Heart right ventricle (tissue), 16 donors: ENCODE measurements at regions not wholly inside any gene's neighbourhood (a gene's known extent, or its start where the extent isn't known, plus 50 kb on each side); places are given as distances from the start of the nearest gene placed in this dataset.

Experiments
- ATAC-seq, 8 donors: fragments of 200-7000 bp; cut with Tn5 transposase; one replicate each; pipeline ENCODE4 v1.9.1; 2020; ENCODE audit warnings: mild to moderate bottlenecking in 8 of 8, moderate library complexity in 8 of 8, moderate number of reproducible peaks in 1 of 8
- DNase-seq, 2 donors: peaks; one replicate each; pipeline ENCODE4 v3.0.0-alpha.2; 2020
- H3K27ac ChIP-seq, 10 donors: fragments of 200-600 bp; sonication (generic) in 2 of 10; one replicate each; pipeline versions ENCODE4 v1.5.0 to v1.8.0; 2020 to 2022; ENCODE audit warnings: mild to moderate bottlenecking in 3 of 10
- H3K27me3 ChIP-seq, 7 donors: fragments of 200-600 bp; one replicate each; pipeline ENCODE4 v1.8.0; 2021 to 2022; ENCODE audit warnings: mild to moderate bottlenecking in 2 of 7
- H3K36me3 ChIP-seq, 9 donors: fragments of 200-600 bp; sonication (generic) in 1 of 9; one replicate each; pipeline versions ENCODE4 v1.5.0 to v1.8.0; 2020 to 2022; ENCODE audit warnings: mild to moderate bottlenecking in 2 of 9
- H3K4me1 ChIP-seq, 9 donors: fragments of 200-600 bp; sonication (generic) in 1 of 9; one replicate each; pipeline versions ENCODE4 v1.5.0 to v1.8.0; 2020 to 2022; ENCODE audit warnings: mild to moderate bottlenecking in 4 of 9
- H3K4me3 ChIP-seq, 10 donors: fragments of 200-600 bp; sonication (generic) in 2 of 10; one replicate each; pipeline versions ENCODE4 v1.5.0 to v1.8.0; 2020 to 2022; ENCODE audit warnings: mild to moderate bottlenecking in 7 of 10, moderate library complexity in 2 of 10
- H3K9me3 ChIP-seq, 11 donors: fragments of 200-600 bp in 10 of 11; sonication (generic) in 2 of 11; one replicate each; pipeline versions ENCODE4 v1.5.0 to v1.8.0; 2013 to 2022; ENCODE audit warnings: mild to moderate bottlenecking in 2 of 11, control low read depth in 1 of 11, moderate library complexity in 1 of 11
- CTCF ChIP-seq, 9 donors: fragments of 200-600 bp; sonication (generic) in 2 of 9; IDR thresholded peaks; one replicate each; pipeline versions ENCODE4 v1.5.0 to v1.8.0; 2021 to 2022; ENCODE audit warnings: antibody characterized with exemption in 9 of 9, mild to moderate bottlenecking in 5 of 9, moderate library complexity in 1 of 9
- WGBS, 2 donors: extraction: QIAGEN DNeasy Blood & Tissue Kit; methylation state at CpG; one replicate each; pipeline ENCODE4 v1.1.7; 2013; ENCODE audit warnings: inconsistent platforms in 1 of 2; 5-methylcytosine and 5-hydroxymethylcytosine counted together
- intact Hi-C, 10 donors: fragments of 100-400 bp; cut with DNase I; formaldehyde crosslinking; loops; one replicate each; pipeline versions ENCODE4 v1.11.1 to v1.14.2; 2022
- donor health status: Arrhythmogenic right ventricular cardiomyopathy.
- donor health status: ischemic (EF 13 %, LVEDD 7.1; RV severe dilation, severe dysfunction).
- donor health status: healthy with polysubstance abuse.
- donor health status: DM: no; HTN: yes; CAD: no.
- donor health status: DM: no; HTN: no; CAD: no.
- donor health status: ischemic (EF 25% LVEDD 6.9; RV normal size, moderate dysfunction).
- donor health status: ischemic (EF 25% LVEDD 5.7; RV mildly dilated, moderate dysfunction).
- donor health status: healthy.
- donor health status: DM: yes; HTN: yes; CAD: no.
- donor health status: Ischemic cardiomyopathy.
- donor health status: ischemic (EF 35%, LVEDD 5.7; RV mildly dilated, moderate dysfunction).
- donor health status: nonischemic (EF 11% LVEDD 7.7; RV severe dilation, severe dysfunction).
- donor health status: DM: yes; HTN: yes; CAD: no.
- donor health status: PGD.
- donor health status: ischemic (EF 29% LVEDD 5.4; RV normal size, mild dysfunction).
- donor health status: nonischemic (EF 23%, LVEDD 6.1; RV moderate dilation, normal function).

- DNase-seq (no peak), ATAC-seq (no peak)
- no peak overlapping the region for H3K4me3 ChIP-seq
- peaks cover 0 to 7% (median 0%) of the 10 kb centered on the region in 11 donors for H3K9me3 ChIP-seq
- whole genome bisulfite sequencing, 2 donors: 76 to 80% methylated on average over 3 of the region's 3 CpGs
- peaks cover 0 to 16% (median 6%) of the 10 kb centered on the region in 7 donors for H3K27me3 ChIP-seq
- H3K27ac ChIP-seq: no peak overlapping the region
- no peaks in the 10 kb centered on the region for H3K4me1 ChIP-seq
- no peaks in the 10 kb centered on the region for H3K36me3 ChIP-seq
- intact Hi-C loops: no loop called here
- TF ChIP-seq CTCF (IDR thresholded peaks at IDR 0.05): no peak
Observed at GRCh38 chr2:136433261-136433660, 315.3 kb upstream of the CXCR4 start.

- peaks cover 0 to 35% (median 26%) of the 10 kb centered on the region in 7 donors for H3K27me3 ChIP-seq
- ATAC-seq (no peak), DNase-seq (no peak)
- intact Hi-C loops: loop anchor here in 9 of 10 donors (5.0 to 10.0 kb wide), 6 partner anchors 231 to 1413 kb away; no protein-coding TSS in a partner anchor
- no peak overlapping the region for H3K4me3 ChIP-seq
- no peak for TF ChIP-seq CTCF (IDR thresholded peaks at IDR 0.05)
- H3K9me3 ChIP-seq: no peaks in the 10 kb centered on the region
- peaks cover 0 to 11% (median 7%) of the 10 kb centered on the region in 9 donors for H3K4me1 ChIP-seq
- H3K36me3 ChIP-seq: no peaks in the 10 kb centered on the region
- 57 to 59% methylated on average over 7 of the region's 7 CpGs for WGBS, 2 donors
- H3K27ac ChIP-seq: no peak overlapping the region
Observed at GRCh38 chr2:136424112-136424511, 306.2 kb upstream of the CXCR4 start.

GRCh38 chr2:136423516-136423996 lies 305.6 kb upstream of the CXCR4 start:
- 1 to 2% methylated on average over 27 of the region's 27 CpGs for WGBS, 2 donors
- intact Hi-C loops: loop anchor here in 9 of 10 donors (2.0 to 10.0 kb wide), 8 partner anchors 231 to 1415 kb away; no protein-coding TSS in a partner anchor
- Histone ChIP-seq H3K4me1 (peaks cover 0 to 11% (median 7%) of the 10 kb centered on the region in 9 donors), H3K27ac (no peak overlapping the region), H3K27me3 (peaks cover 0 to 40% (median 28%) of the 10 kb centered on the region in 7 donors), H3K9me3 (no peaks in the 10 kb centered on the region), H3K4me3 (peak overlapping the region in 9 of 10 donors; percentile 6 to 65 (median 45)), H3K36me3 (no peaks in the 10 kb centered on the region)
- DNase-seq (peak; percentile 46 to 73), ATAC-seq (peak; percentile 86 to 95 (median 92))
- TF ChIP-seq CTCF (IDR thresholded peaks at IDR 0.05): peak; percentile 71 to 90 (median 86)

- H3K27ac ChIP-seq: no peak overlapping the region
- no peak overlapping the region for H3K4me3 ChIP-seq
- H3K27me3 ChIP-seq: peaks cover 0 to 43% (median 32%) of the 10 kb centered on the region in 7 donors
- intact Hi-C loops: loop anchor here in 9 of 10 donors (2.0 to 10.0 kb wide), 8 partner anchors 232 to 1416 kb away; no protein-coding TSS in a partner anchor
- H3K36me3 ChIP-seq: no peaks in the 10 kb centered on the region
- ATAC-seq: no peak
- DNase-seq: no peak
- 64 to 71% methylated on average over 2 of the region's 2 CpGs for WGBS, 2 donors
- no peaks in the 10 kb centered on the region for H3K9me3 ChIP-seq
- no peak for TF ChIP-seq CTCF (IDR thresholded peaks at IDR 0.05)
- peaks cover 0 to 11% (median 7%) of the 10 kb centered on the region in 9 donors for H3K4me1 ChIP-seq
Observed at GRCh38 chr2:136422512-136422911, 304.6 kb upstream of the CXCR4 start.
